Smooth muscle cell (in vitro differentiated cells): ENCODE measurements at regions not wholly inside any gene's neighbourhood (a gene's known extent, or its start where the extent isn't known, plus 50 kb on each side); places are given as distances from the start of the nearest gene placed in this dataset.
A peak's percentile ranks its signal among the peaks of the same experiment; 100 is the strongest.

ENCODE experiments used
- DNase-seq: peaks from one replicate; lab custom pipeline; 2025; ENCODE audit not compliant: unreplicated experiment; lab: John Stamatoyannopoulos, UW
- H2AFZ ChIP-seq: fragments of 200-600 bp; sonication (generic); 2 replicates; pipeline ENCODE4 v1.6.0; 2016; ENCODE audit warnings: antibody characterized with exemption, low read depth, mild to moderate bottlenecking
- H3F3A ChIP-seq: fragments of 200-600 bp; sonication (generic); 2 replicates; pipeline ENCODE4 v1.6.0; 2017; ENCODE audit warnings: antibody characterized with exemption, low read depth
- H3K27ac ChIP-seq: fragments of 200-600 bp; sonication (generic); 2 replicates; pipeline ENCODE4 v1.5.1; 2016; ENCODE audit warnings: low read depth, mild to moderate bottlenecking
- H3K27me3 ChIP-seq: fragments of 200-600 bp; sonication (generic); 2 replicates; pipeline ENCODE4 v1.6.1; 2016; ENCODE audit warnings: low read depth, mild to moderate bottlenecking
- H3K36me3 ChIP-seq: fragments of 200-600 bp; sonication (generic); 2 replicates; pipeline ENCODE4 v1.5.1; 2016; ENCODE audit warnings: low read depth
- H3K4me1 ChIP-seq: fragments of 200-600 bp; sonication (generic); 2 replicates; pipeline ENCODE4 v1.5.1; 2016; ENCODE audit warnings: low read depth
- H3K4me2 ChIP-seq: fragments of 200-600 bp; sonication (generic); 2 replicates; pipeline ENCODE4 v1.6.0; 2016; ENCODE audit warnings: mild to moderate bottlenecking
- H3K4me3 ChIP-seq: fragments of 200-600 bp; sonication (generic); 2 replicates; pipeline ENCODE4 v1.5.1; 2016; ENCODE audit warnings: mild to moderate bottlenecking
- H3K79me2 ChIP-seq: fragments of 200-600 bp; sonication (generic); 2 replicates; pipeline ENCODE4 v1.6.0; 2016; ENCODE audit warnings: low read depth, mild to moderate bottlenecking
- H3K9ac ChIP-seq: fragments of 200-600 bp; sonication (generic); 2 replicates; pipeline ENCODE4 v1.6.0; 2016; ENCODE audit warnings: low read depth
- H3K9me3 ChIP-seq: fragments of 200-600 bp; sonication (generic); replicated peaks from 2 replicates; pipeline ENCODE4 v1.5.1; 2016; ENCODE audit warnings: low read depth
- H4K20me1 ChIP-seq: fragments of 200-600 bp; sonication (generic); 2 replicates; pipeline ENCODE4 v1.6.0; 2016; ENCODE audit warnings: low read depth
- CTCF ChIP-seq: fragments of 200-600 bp; sonication (generic); IDR thresholded peaks from 2 replicates; pipeline ENCODE4 v1.5.1; 2017; ENCODE audit warnings: borderline replicate concordance, mild to moderate bottlenecking, antibody characterized with exemption; ENCODE audit not compliant: insufficient read depth, poor library complexity, severe bottlenecking
- WGBS: methylation state at CpG from one replicate; pipeline ENCODE4 v1.1.7; 2016; ENCODE audit warnings: low lambda C conversion rate; 5-methylcytosine and 5-hydroxymethylcytosine counted together

GRCh38 chr10:4312051-4312835, 513.8 kb upstream of the AKR1E2 start:
- no peak for TF ChIP-seq CTCF
- WGBS: 92% methylated on average over 4 of the region's 4 CpGs
- no peaks in the 10 kb centered on the region for H3K27me3 ChIP-seq

GRCh38 chr10:4310172-4310571, 515.8 kb upstream of the AKR1E2 start:
- no peaks in the 10 kb centered on the region for H3K79me2 ChIP-seq
- H3K9me3 ChIP-seq: no peaks in the 10 kb centered on the region
- no peaks in the 10 kb centered on the region for H3K27me3 ChIP-seq
- no peak overlapping the region for H3K27ac ChIP-seq
- TF ChIP-seq CTCF: no peak
- H2AFZ ChIP-seq: peak overlapping the region; percentile 19
- H3K4me2 ChIP-seq: no peak overlapping the region
- WGBS: 50% methylated on average over 3 of the region's 3 CpGs
- no peaks in the 10 kb centered on the region for H3F3A ChIP-seq
- no peaks in the 10 kb centered on the region for H3K36me3 ChIP-seq
- H3K4me1 ChIP-seq: no peaks in the 10 kb centered on the region
- H3K9ac ChIP-seq: no peak overlapping the region
- no peak for DNase-seq
- H3K4me3 ChIP-seq: no peak overlapping the region
- H4K20me1 ChIP-seq: no peaks in the 10 kb centered on the region

More at GRCh38 chr10:4312051-4312835, 513.8 kb upstream of the AKR1E2 start:
- peaks cover 5% of the 10 kb centered on the region for H3K4me1 ChIP-seq
- no peak overlapping the region for H3K27ac ChIP-seq
- H4K20me1 ChIP-seq: no peaks in the 10 kb centered on the region
- H3F3A ChIP-seq: no peaks in the 10 kb centered on the region
- no peak for DNase-seq
- H3K9ac ChIP-seq: no peak overlapping the region
- no peak overlapping the region for H3K4me3 ChIP-seq
- no peaks in the 10 kb centered on the region for H3K9me3 ChIP-seq
- H3K4me2 ChIP-seq: no peak overlapping the region
- H2AFZ ChIP-seq: no peak overlapping the region
- no peaks in the 10 kb centered on the region for H3K79me2 ChIP-seq
- no peaks in the 10 kb centered on the region for H3K36me3 ChIP-seq

- no peak for DNase-seq
- H3K4me1 ChIP-seq: no peaks in the 10 kb centered on the region
- H4K20me1 ChIP-seq: no peaks in the 10 kb centered on the region
- 90% methylated on average over 1 of the region's 1 CpG for WGBS
- H3K27me3 ChIP-seq: no peaks in the 10 kb centered on the region
- no peaks in the 10 kb centered on the region for H3K36me3 ChIP-seq
- no peak overlapping the region for H3K9ac ChIP-seq
- peak overlapping the region; percentile 44 for H2AFZ ChIP-seq
- no peak overlapping the region for H3K27ac ChIP-seq
- H3K4me2 ChIP-seq: no peak overlapping the region
- H3K9me3 ChIP-seq: no peaks in the 10 kb centered on the region
- no peaks in the 10 kb centered on the region for H3K79me2 ChIP-seq
- H3K4me3 ChIP-seq: no peak overlapping the region
- TF ChIP-seq CTCF: no peak
- H3F3A ChIP-seq: no peaks in the 10 kb centered on the region
Observed at GRCh38 chr10:4307910-4308309, 518.1 kb upstream of the AKR1E2 start.

DNA sequence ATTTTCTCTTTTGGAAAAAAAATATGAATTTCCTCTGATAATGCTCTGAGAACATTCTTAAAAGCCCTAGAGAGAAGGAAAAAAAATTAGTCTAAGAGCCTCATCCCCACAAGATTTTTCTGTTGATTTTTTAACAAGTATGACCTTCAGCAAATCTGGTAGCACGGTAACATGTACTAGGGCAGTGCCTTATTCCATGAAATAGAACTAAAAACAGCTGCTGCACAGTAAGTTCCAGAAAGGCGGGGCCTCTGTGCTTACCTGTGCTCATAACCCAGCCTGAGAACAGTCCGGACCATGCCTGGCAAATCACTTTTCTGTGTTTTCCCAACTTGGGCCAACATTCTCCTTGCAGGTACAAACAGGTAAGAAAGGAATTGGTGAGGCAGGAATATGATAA, 519.1 kb upstream of the AKR1E2 start:
- DNase-seq: no peak
- H3K9me3 ChIP-seq: no peaks in the 10 kb centered on the region
- no peak overlapping the region for H3K4me2 ChIP-seq
- H3K9ac ChIP-seq: no peak overlapping the region
- TF ChIP-seq CTCF: no peak
- H3K27ac ChIP-seq: no peak overlapping the region
- 89% methylated on average over 3 of the region's 3 CpGs for WGBS
- peak overlapping the region; percentile 55 for H2AFZ ChIP-seq
- H3K36me3 ChIP-seq: no peaks in the 10 kb centered on the region
- H3K27me3 ChIP-seq: no peaks in the 10 kb centered on the region
- H3K4me1 ChIP-seq: peaks cover 6% of the 10 kb centered on the region
- H3F3A ChIP-seq: peaks cover 3% of the 10 kb centered on the region
- H3K4me3 ChIP-seq: no peak overlapping the region
- H4K20me1 ChIP-seq: no peaks in the 10 kb centered on the region
- H3K79me2 ChIP-seq: no peaks in the 10 kb centered on the region
